ENCODE measurements at regions not wholly inside any gene's neighbourhood (a gene's known extent, or its start where the extent isn't known, plus 50 kb on each side); places are given as distances from the start of the nearest gene placed in this dataset.
A peak's percentile ranks its signal among the peaks of the same experiment; 100 is the strongest.

DNA sequence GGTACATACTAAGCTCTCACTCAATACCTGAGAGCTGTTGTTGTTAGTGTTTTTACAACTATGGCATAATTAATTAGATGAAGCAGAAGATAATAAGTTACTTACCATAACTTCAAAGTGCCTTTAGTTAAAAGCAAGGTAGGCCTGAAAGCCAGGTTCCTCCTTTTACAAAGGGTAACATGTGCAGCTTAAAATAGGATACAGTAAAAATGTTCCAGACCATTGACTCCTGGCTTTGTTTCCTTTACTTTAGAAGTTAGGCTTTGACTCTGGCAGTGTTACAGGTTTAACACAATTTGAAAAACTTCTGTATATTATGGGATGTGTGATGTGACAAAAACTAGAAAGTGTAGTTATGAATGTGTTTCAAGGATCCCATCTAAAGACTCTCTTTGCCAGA, 522.5 kb downstream of the EPM2A start:
- H3K9me3 Mint-ChIP-seq (ENCODE audit: unreplicated experiment), result no peaks in the 10 kb centered on the region
- no peak overlapping the region for H3K27ac Mint-ChIP-seq (ENCODE audit: unreplicated experiment)
- TF ChIP-seq, protein P1, sequence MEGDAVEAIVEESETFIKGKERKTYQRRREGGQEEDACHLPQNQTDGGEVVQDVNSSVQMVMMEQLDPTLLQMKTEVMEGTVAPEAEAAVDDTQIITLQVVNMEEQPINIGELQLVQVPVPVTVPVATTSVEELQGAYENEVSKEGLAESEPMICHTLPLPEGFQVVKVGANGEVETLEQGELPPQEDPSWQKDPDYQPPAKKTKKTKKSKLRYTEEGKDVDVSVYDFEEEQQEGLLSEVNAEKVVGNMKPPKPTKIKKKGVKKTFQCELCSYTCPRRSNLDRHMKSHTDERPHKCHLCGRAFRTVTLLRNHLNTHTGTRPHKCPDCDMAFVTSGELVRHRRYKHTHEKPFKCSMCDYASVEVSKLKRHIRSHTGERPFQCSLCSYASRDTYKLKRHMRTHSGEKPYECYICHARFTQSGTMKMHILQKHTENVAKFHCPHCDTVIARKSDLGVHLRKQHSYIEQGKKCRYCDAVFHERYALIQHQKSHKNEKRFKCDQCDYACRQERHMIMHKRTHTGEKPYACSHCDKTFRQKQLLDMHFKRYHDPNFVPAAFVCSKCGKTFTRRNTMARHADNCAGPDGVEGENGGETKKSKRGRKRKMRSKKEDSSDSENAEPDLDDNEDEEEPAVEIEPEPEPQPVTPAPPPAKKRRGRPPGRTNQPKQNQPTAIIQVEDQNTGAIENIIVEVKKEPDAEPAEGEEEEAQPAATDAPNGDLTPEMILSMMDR (IDR thresholded peaks at IDR 0.05), result no peak
- H3K36me3 Mint-ChIP-seq (ENCODE audit: unreplicated experiment), result no peaks in the 10 kb centered on the region
- no peak for DNase-seq (ENCODE audit: extremely low spot score, unreplicated experiment)
- H3K4me1 Mint-ChIP-seq (ENCODE audit: unreplicated experiment), result peaks cover 7% of the 10 kb centered on the region
- H3K4me3 Mint-ChIP-seq (ENCODE audit: unreplicated experiment), result no peak overlapping the region
- H3K27me3 Mint-ChIP-seq (ENCODE audit: unreplicated experiment), result no peaks in the 10 kb centered on the region

DNA sequence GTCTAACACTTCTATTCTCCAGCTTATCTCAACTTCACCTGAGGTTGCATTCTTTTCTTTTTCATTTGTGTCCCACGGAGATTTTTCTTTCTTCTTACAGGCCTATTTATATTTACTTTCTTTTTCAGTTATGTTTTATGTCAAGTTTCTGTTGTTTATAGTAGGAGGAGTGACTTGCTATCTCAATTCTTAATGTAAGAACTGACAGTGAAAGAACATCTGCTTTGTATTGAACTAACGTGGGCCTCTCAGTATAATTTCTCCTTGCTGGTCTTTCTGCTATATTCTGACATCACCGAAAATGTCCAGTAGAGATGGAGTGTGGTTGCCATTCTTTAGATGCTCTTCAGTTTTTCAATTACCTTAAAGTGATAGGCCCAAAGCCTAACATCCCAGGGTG, 521.7 kb downstream of the EPM2A start:
- H3K36me3 Mint-ChIP-seq (ENCODE audit: unreplicated experiment), result no peaks in the 10 kb centered on the region
- DNase-seq (ENCODE audit: extremely low spot score, unreplicated experiment), result no peak
- TF ChIP-seq, protein P1 (IDR thresholded peaks at IDR 0.05), result no peak
- no peak overlapping the region for H3K4me3 Mint-ChIP-seq (ENCODE audit: unreplicated experiment)
- peaks cover 7% of the 10 kb centered on the region for H3K4me1 Mint-ChIP-seq (ENCODE audit: unreplicated experiment)
- no peaks in the 10 kb centered on the region for H3K9me3 Mint-ChIP-seq (ENCODE audit: unreplicated experiment)
- no peak overlapping the region for H3K27ac Mint-ChIP-seq (ENCODE audit: unreplicated experiment)
- H3K27me3 Mint-ChIP-seq (ENCODE audit: unreplicated experiment), result peaks cover under 1% of the 10 kb centered on the region

DNA sequence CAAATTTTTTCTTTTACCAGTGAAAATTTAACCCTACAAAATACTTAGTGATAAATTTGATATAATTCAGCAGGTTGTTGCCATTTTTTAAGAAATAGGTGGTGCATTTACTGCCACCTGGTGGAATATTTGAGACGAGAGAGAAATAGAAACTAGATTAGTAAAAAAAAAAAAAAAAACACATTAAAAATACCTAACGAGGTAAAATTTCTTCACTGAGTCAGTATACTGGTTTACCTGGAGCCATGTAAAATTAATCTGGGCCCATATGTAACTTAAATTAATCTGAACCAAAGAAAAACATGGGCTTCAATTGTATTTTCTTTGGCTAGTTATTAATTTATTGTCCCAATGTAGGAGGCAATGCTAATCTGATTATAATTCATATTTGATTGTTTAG, 520.8 kb downstream of the EPM2A start:
- no peaks in the 10 kb centered on the region for H3K36me3 Mint-ChIP-seq (ENCODE audit: unreplicated experiment)
- H3K27ac Mint-ChIP-seq (ENCODE audit: unreplicated experiment), result no peak overlapping the region
- TF ChIP-seq, protein P1 (IDR thresholded peaks at IDR 0.05), result peak; percentile 75
- H3K9me3 Mint-ChIP-seq (ENCODE audit: unreplicated experiment), result no peaks in the 10 kb centered on the region
- H3K4me3 Mint-ChIP-seq (ENCODE audit: unreplicated experiment), result no peak overlapping the region
- DNase-seq (ENCODE audit: extremely low spot score, unreplicated experiment), result no peak
- peaks cover 2% of the 10 kb centered on the region for H3K27me3 Mint-ChIP-seq (ENCODE audit: unreplicated experiment)
- H3K4me1 Mint-ChIP-seq (ENCODE audit: unreplicated experiment), result peaks cover 3% of the 10 kb centered on the region

DNA sequence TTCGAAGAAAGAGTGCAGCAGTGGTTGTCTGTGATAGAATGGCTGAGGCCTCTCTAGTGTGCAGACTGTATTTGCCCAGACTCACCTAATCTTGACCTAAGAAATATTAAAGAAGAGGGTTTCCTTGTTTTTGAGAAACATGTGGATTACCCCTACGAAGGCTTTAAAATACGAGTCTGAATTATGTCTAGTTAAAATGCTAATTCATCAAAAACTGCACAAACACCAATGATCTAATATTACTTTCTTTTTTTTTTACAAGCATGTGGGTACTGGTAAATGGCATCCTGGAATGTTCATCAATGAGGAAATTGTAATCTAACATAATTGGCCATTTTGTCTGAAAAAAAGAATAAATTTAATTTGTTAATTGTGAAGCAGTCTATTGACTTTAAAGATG, 510.9 kb downstream of the EPM2A start:
- no peak for DNase-seq (ENCODE audit: extremely low spot score, unreplicated experiment)
- TF ChIP-seq, protein P1 (IDR thresholded peaks at IDR 0.05), result no peak
- Mint-ChIP-seq H3K36me3 (ENCODE audit: unreplicated experiment) (no peaks in the 10 kb centered on the region), H3K4me1 (ENCODE audit: unreplicated experiment) (no peaks in the 10 kb centered on the region), H3K4me3 (ENCODE audit: unreplicated experiment) (no peak overlapping the region), H3K27me3 (ENCODE audit: unreplicated experiment) (peaks cover under 1% of the 10 kb centered on the region), H3K27ac (ENCODE audit: unreplicated experiment) (no peak overlapping the region), H3K9me3 (ENCODE audit: unreplicated experiment) (no peaks in the 10 kb centered on the region)

DNA sequence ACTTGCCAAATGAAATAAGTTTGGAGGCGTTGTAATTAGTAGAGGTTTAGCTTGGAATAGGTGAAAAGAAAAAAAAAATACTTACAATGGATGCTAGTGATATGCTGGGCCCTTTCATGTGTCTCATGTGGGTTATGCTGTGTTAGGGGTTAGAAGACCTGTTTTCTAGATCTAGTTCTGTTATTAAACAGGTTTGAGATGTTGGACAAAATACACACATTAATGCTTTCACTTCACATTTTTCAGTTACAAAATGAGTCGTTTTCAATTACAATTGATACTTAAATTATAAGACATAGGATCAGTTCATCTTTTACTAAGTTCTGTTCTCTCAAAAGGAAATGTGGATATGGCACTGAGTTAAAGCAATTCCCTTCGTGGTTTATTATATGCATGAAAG, 509.8 kb downstream of the EPM2A start:
- Mint-ChIP-seq H3K9me3 (ENCODE audit: unreplicated experiment) (no peaks in the 10 kb centered on the region), H3K27me3 (ENCODE audit: unreplicated experiment) (peaks cover 4% of the 10 kb centered on the region), H3K27ac (ENCODE audit: unreplicated experiment) (no peak overlapping the region), H3K4me1 (ENCODE audit: unreplicated experiment) (no peaks in the 10 kb centered on the region), H3K4me3 (ENCODE audit: unreplicated experiment) (no peak overlapping the region), H3K36me3 (ENCODE audit: unreplicated experiment) (no peaks in the 10 kb centered on the region)
- TF ChIP-seq, protein P1 (IDR thresholded peaks at IDR 0.05), result no peak
- DNase-seq (ENCODE audit: extremely low spot score, unreplicated experiment), result no peak

All from osteocyte (in vitro differentiated cells).